IPS-15b (cell line): ENCODE measurements at regions not wholly inside any gene's neighbourhood (a gene's known extent, or its start where the extent isn't known, plus 50 kb on each side); places are given as distances from the start of the nearest gene placed in this dataset.

Source experiments
- H3K27me3 ChIP-seq: one replicate; pipeline ENCODE4 v1.6.1; 2013; ENCODE audit warnings: low read length; ENCODE audit not compliant: control insufficient read depth, insufficient read depth
- H3K36me3 ChIP-seq: one replicate; pipeline ENCODE4 v1.6.1; 2013; ENCODE audit warnings: low read length; ENCODE audit not compliant: control insufficient read depth, insufficient read depth
- H3K4me1 ChIP-seq: one replicate; pipeline ENCODE4 v1.6.1; 2013; ENCODE audit warnings: mild to moderate bottlenecking, low read length; ENCODE audit not compliant: control insufficient read depth, insufficient read depth
- H3K4me3 ChIP-seq: one replicate; pipeline ENCODE4 v1.5.1; 2013; ENCODE audit warnings: low read depth, low read length
- H3K9ac ChIP-seq: one replicate; pipeline ENCODE4 v1.6.1; 2013; ENCODE audit warnings: low read depth, mild to moderate bottlenecking, low read length
- H3K9me3 ChIP-seq: one replicate; pipeline ENCODE4 v1.6.1; 2013; ENCODE audit warnings: mild to moderate bottlenecking, low read length; ENCODE audit not compliant: control insufficient read depth, insufficient read depth

GRCh38 chr18:60319129-60319528 lies 53.4 kb downstream of the MC4R start:
- Histone ChIP-seq H3K4me1 (no peaks in the 10 kb centered on the region), H3K4me3 (no peak overlapping the region), H3K9ac (no peak overlapping the region), H3K27me3 (no peaks in the 10 kb centered on the region), H3K36me3 (no peaks in the 10 kb centered on the region), H3K9me3 (no peaks in the 10 kb centered on the region)

- Histone ChIP-seq H3K4me1 (no peaks in the 10 kb centered on the region), H3K4me3 (no peak overlapping the region), H3K9ac (no peak overlapping the region), H3K27me3 (no peaks in the 10 kb centered on the region), H3K9me3 (no peaks in the 10 kb centered on the region), H3K36me3 (no peaks in the 10 kb centered on the region)
These were observed 60.8 kb downstream of the MC4R start for GRCh38 chr18:60311676-60312360.

GRCh38 chr18:60295674-60296073 lies 76.9 kb downstream of the MC4R start:
- Histone ChIP-seq H3K4me1 (no peaks in the 10 kb centered on the region), H3K36me3 (no peaks in the 10 kb centered on the region), H3K27me3 (no peaks in the 10 kb centered on the region), H3K9ac (no peak overlapping the region), H3K9me3 (no peaks in the 10 kb centered on the region), H3K4me3 (no peak overlapping the region)

- Histone ChIP-seq H3K4me1 (no peaks in the 10 kb centered on the region), H3K4me3 (no peak overlapping the region), H3K9me3 (no peaks in the 10 kb centered on the region), H3K36me3 (no peaks in the 10 kb centered on the region), H3K9ac (no peak overlapping the region), H3K27me3 (no peaks in the 10 kb centered on the region)
These were observed 80.4 kb downstream of the MC4R start for GRCh38 chr18:60292186-60292585.

- Histone ChIP-seq H3K36me3 (no peaks in the 10 kb centered on the region), H3K4me1 (no peaks in the 10 kb centered on the region), H3K4me3 (no peak overlapping the region), H3K9me3 (no peaks in the 10 kb centered on the region), H3K27me3 (no peaks in the 10 kb centered on the region), H3K9ac (no peak overlapping the region)
These were observed 93.2 kb downstream of the MC4R start for GRCh38 chr18:60279391-60279790.

- H3K4me3 ChIP-seq: no peak overlapping the region
- no peaks in the 10 kb centered on the region for H3K9me3 ChIP-seq
- no peak overlapping the region for H3K9ac ChIP-seq
- H3K36me3 ChIP-seq: no peaks in the 10 kb centered on the region
- no peaks in the 10 kb centered on the region for H3K27me3 ChIP-seq
- H3K4me1 ChIP-seq: no peaks in the 10 kb centered on the region
These were observed 94.6 kb downstream of the MC4R start for GRCh38 chr18:60277855-60278480.

- H3K9ac ChIP-seq: no peak overlapping the region
- no peaks in the 10 kb centered on the region for H3K4me1 ChIP-seq
- no peak overlapping the region for H3K4me3 ChIP-seq
- H3K36me3 ChIP-seq: no peaks in the 10 kb centered on the region
- H3K27me3 ChIP-seq: no peaks in the 10 kb centered on the region
- H3K9me3 ChIP-seq: no peaks in the 10 kb centered on the region
These were observed 105.0 kb downstream of the MC4R start for GRCh38 chr18:60267391-60268058.

GRCh38 chr18:60266558-60266957 lies 106.0 kb downstream of the MC4R start:
- Histone ChIP-seq H3K36me3 (no peaks in the 10 kb centered on the region), H3K9ac (no peak overlapping the region), H3K4me3 (no peak overlapping the region), H3K9me3 (no peaks in the 10 kb centered on the region), H3K27me3 (no peaks in the 10 kb centered on the region), H3K4me1 (no peaks in the 10 kb centered on the region)

GRCh38 chr18:60259052-60259681 lies 113.4 kb downstream of the MC4R start:
- Histone ChIP-seq H3K27me3 (no peaks in the 10 kb centered on the region), H3K9ac (no peak overlapping the region), H3K4me3 (no peak overlapping the region), H3K36me3 (no peaks in the 10 kb centered on the region), H3K9me3 (no peaks in the 10 kb centered on the region), H3K4me1 (no peaks in the 10 kb centered on the region)

GRCh38 chr18:60249388-60249787 lies 123.2 kb downstream of the MC4R start:
- Histone ChIP-seq H3K4me3 (no peak overlapping the region), H3K9me3 (no peaks in the 10 kb centered on the region), H3K36me3 (no peaks in the 10 kb centered on the region), H3K27me3 (no peaks in the 10 kb centered on the region), H3K4me1 (no peaks in the 10 kb centered on the region), H3K9ac (no peak overlapping the region)

- Histone ChIP-seq H3K36me3 (no peaks in the 10 kb centered on the region), H3K9me3 (no peaks in the 10 kb centered on the region), H3K4me3 (no peak overlapping the region), H3K9ac (no peak overlapping the region), H3K4me1 (no peaks in the 10 kb centered on the region), H3K27me3 (no peaks in the 10 kb centered on the region)
These were observed 123.9 kb downstream of the MC4R start for GRCh38 chr18:60248336-60249330.
